Peyer's patch (tissue), 4 donors: ENCODE measurements at regions not wholly inside any gene's neighbourhood (a gene's known extent, or its start where the extent isn't known, plus 50 kb on each side); places are given as distances from the start of the nearest gene placed in this dataset.

Experiments used
- POLR2A ChIP-seq, 2 donors: fragments of 450-650 bp; IDR thresholded peaks; one replicate each; pipeline ENCODE4 v1.5.1; 2017; ENCODE audit warnings: antibody characterized with exemption in 2 of 2, mild to moderate bottlenecking in 2 of 2, moderate library complexity in 2 of 2
- TF ChIP-seq, protein P1 (sequence below), 6 experiments: fragments of 450-650 bp in 4 of 6; fragments of 200-600 bp in 2 of 6; sonication (generic) in 1 of 6; IDR thresholded peaks; one replicate each; pipeline ENCODE4 v1.5.1; 2017 to 2019; ENCODE audit warnings: antibody characterized with exemption in 6 of 6, mild to moderate bottlenecking in 3 of 6, moderate library complexity in 1 of 6

DNA sequence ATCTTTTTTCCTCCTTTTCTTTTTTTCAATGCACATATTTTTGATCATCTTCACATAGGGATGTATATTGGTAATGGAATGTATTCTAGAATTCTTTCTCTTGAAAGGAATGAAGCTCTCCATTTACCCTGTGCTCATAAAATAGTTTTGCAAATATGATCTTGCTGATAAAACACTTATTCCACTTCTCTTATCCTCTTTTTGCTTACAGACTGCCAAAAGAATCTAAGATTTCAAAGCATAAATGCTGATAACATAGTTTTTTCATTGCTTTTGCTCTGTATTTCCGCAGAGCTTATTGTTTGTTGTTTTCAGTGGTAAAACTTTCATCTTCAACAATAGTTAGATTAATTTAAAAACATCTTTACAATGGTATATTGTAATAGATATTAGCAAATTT lies 350.5 kb downstream of the PAX1 start:
- TF ChIP-seq, protein P1, sequence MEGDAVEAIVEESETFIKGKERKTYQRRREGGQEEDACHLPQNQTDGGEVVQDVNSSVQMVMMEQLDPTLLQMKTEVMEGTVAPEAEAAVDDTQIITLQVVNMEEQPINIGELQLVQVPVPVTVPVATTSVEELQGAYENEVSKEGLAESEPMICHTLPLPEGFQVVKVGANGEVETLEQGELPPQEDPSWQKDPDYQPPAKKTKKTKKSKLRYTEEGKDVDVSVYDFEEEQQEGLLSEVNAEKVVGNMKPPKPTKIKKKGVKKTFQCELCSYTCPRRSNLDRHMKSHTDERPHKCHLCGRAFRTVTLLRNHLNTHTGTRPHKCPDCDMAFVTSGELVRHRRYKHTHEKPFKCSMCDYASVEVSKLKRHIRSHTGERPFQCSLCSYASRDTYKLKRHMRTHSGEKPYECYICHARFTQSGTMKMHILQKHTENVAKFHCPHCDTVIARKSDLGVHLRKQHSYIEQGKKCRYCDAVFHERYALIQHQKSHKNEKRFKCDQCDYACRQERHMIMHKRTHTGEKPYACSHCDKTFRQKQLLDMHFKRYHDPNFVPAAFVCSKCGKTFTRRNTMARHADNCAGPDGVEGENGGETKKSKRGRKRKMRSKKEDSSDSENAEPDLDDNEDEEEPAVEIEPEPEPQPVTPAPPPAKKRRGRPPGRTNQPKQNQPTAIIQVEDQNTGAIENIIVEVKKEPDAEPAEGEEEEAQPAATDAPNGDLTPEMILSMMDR (IDR thresholded peaks at IDR 0.05): no peak
- no peak for TF ChIP-seq POLR2A (IDR thresholded peaks at IDR 0.05)
